Keratinocyte (primary cell): ENCODE measurements at regions not wholly inside any gene's neighbourhood (a gene's known extent, or its start where the extent isn't known, plus 50 kb on each side); places are given as distances from the start of the nearest gene placed in this dataset.

ENCODE experiments used
- DNase-seq: peaks from one replicate; pipeline ENCODE4 v3.0.0-alpha.2; 2011; ENCODE audit warnings: low read depth, missing footprints, low spot score
- FAIRE-seq: peaks from 2 replicates; lab custom pipeline; 2011; peaks lifted over from hg19 to GRCh38; lab: Jason Lieb, UNC
- H2AFZ ChIP-seq: 2 replicates; pipeline ENCODE4 v1.6.0; 2012; ENCODE audit warnings: low read length, control low read depth, inconsistent platforms; ENCODE audit not compliant: control insufficient read depth
- H3K27ac ChIP-seq: 2 replicates; pipeline ENCODE4 v1.5.1; 2011; ENCODE audit warnings: low read length; ENCODE audit not compliant: control insufficient read depth, insufficient read depth
- H3K27me3 ChIP-seq: 3 replicates; pipeline ENCODE4 v1.6.0; 2011; ENCODE audit warnings: low read length; ENCODE audit not compliant: control insufficient read depth, insufficient read depth; ENCODE audit errors: extremely low read depth
- H3K36me3 ChIP-seq, 2 experiments: 2 replicates in 1 of 2; 3 replicates in 1 of 2; pipeline ENCODE4 v1.5.1; 2011; ENCODE audit warnings: low read length in 2 of 2, mild to moderate bottlenecking in 1 of 2; ENCODE audit not compliant: control insufficient read depth in 2 of 2, insufficient read depth in 2 of 2; ENCODE audit errors: extremely low read depth in 1 of 2
- H3K4me1 ChIP-seq: 3 replicates; pipeline ENCODE4 v1.5.1; 2011; ENCODE audit warnings: low read length; ENCODE audit not compliant: control insufficient read depth, insufficient read depth; ENCODE audit errors: extremely low read depth
- H3K4me2 ChIP-seq: 3 replicates; pipeline ENCODE4 v1.6.0; 2011; ENCODE audit warnings: low read depth, low read length; ENCODE audit not compliant: control insufficient read depth, insufficient read depth; ENCODE audit errors: extremely low read depth
- H3K4me3 ChIP-seq, 3 experiments: fragments of 200-600 bp in 1 of 3; sonication (generic) in 1 of 3; 2 replicates in 2 of 3; 3 replicates in 1 of 3; pipeline ENCODE4 v1.5.1; 2011 to 2016; ENCODE audit warnings: low read length in 3 of 3, mild to moderate bottlenecking in 3 of 3, control low read depth in 2 of 3, inconsistent platforms in 1 of 3, low read depth in 1 of 3, mixed read lengths in 1 of 3, mixed run types in 1 of 3, moderate library complexity in 1 of 3; ENCODE audit not compliant: control insufficient read depth in 2 of 3, insufficient read depth in 2 of 3; ENCODE audit errors: extremely low read depth in 1 of 3
- H3K79me2 ChIP-seq: 2 replicates; pipeline ENCODE4 v1.6.0; 2012; ENCODE audit warnings: low read length; ENCODE audit not compliant: control insufficient read depth, insufficient read depth
- H3K9ac ChIP-seq: 3 replicates; pipeline ENCODE4 v1.6.0; 2011; ENCODE audit warnings: low read length; ENCODE audit not compliant: control insufficient read depth, insufficient read depth; ENCODE audit errors: extremely low read depth
- H3K9me1 ChIP-seq: 3 replicates; pipeline ENCODE4 v1.6.0; 2011; ENCODE audit warnings: low read length; ENCODE audit not compliant: control insufficient read depth, insufficient read depth; ENCODE audit errors: extremely low read depth
- H3K9me3 ChIP-seq: 2 replicates; pipeline ENCODE4 v1.5.1; 2012; ENCODE audit warnings: low read depth, low read length; ENCODE audit not compliant: control insufficient read depth
- H4K20me1 ChIP-seq: 3 replicates; pipeline ENCODE4 v1.6.0; 2011; ENCODE audit warnings: low read length; ENCODE audit not compliant: control insufficient read depth, insufficient read depth; ENCODE audit errors: extremely low read depth
- CTCF ChIP-seq, 3 experiments: IDR thresholded peaks in 1 of 3; conservative IDR thresholded peaks in 1 of 3; optimal IDR thresholded peaks in 1 of 3; 2 replicates in 2 of 3; 3 replicates in 1 of 3; pipeline versions ENCODE3 to v1.5.1; 2011; ENCODE audit warnings: low read length in 3 of 3, mild to moderate bottlenecking in 3 of 3, moderate library complexity in 2 of 3, control low read depth in 1 of 3, inconsistent platforms in 1 of 3; ENCODE audit not compliant: insufficient read depth in 2 of 3; ENCODE audit errors: extremely low read depth in 1 of 3
- EZH2 ChIP-seq: IDR thresholded peaks from one replicate; pipeline ENCODE4 v1.6.1; 2012; ENCODE audit warnings: inconsistent platforms, mild to moderate bottlenecking, low read length, moderate library complexity
- dilution Hi-C: fragments of 300-500 bp; cut with MboI; formaldehyde crosslinking; loops from one replicate; pipeline ENCODE4 v1.7.0; 2020; ENCODE audit warnings: low sequenced_read_pairs; ENCODE audit not compliant: extremely low pct_ligation_motif_present

- TF ChIP-seq EZH2 (no peak), CTCF (optimal IDR thresholded peaks at IDR 0.05 in 1 of 3, IDR thresholded peaks at IDR 0.05 in 1 of 3, conservative IDR thresholded peaks at IDR 0.05 in 1 of 3; ENCODE audit: extremely low read depth in 1 of 3, insufficient read depth in 2 of 3, low read length in 3 of 3) (no peak)
- Histone ChIP-seq H2AFZ (no peak overlapping the region), H3K27me3 (no peaks in the 10 kb centered on the region), H3K4me2 (no peak overlapping the region), H3K4me1 (no peaks in the 10 kb centered on the region), H3K36me3 (no peaks in the 10 kb centered on the region), H4K20me1 (no peaks in the 10 kb centered on the region), H3K9ac (no peak overlapping the region), H3K79me2 (no peaks in the 10 kb centered on the region), H3K27ac (no peak overlapping the region), H3K4me3 (no peak overlapping the region), H3K9me1 (no peaks in the 10 kb centered on the region), H3K9me3 (no peaks in the 10 kb centered on the region)
- DNase-seq (no peak), FAIRE-seq (no peak)
- dilution Hi-C loops: no loop called here
Measured at GRCh38 chr11:33515347-33515746, 185.3 kb downstream of the C11orf91 start.

- Histone ChIP-seq H3K27ac (no peak overlapping the region), H3K4me3 (no peak overlapping the region), H3K27me3 (no peaks in the 10 kb centered on the region), H3K9me3 (no peaks in the 10 kb centered on the region), H3K36me3 (no peaks in the 10 kb centered on the region), H3K4me2 (no peak overlapping the region), H2AFZ (no peak overlapping the region), H4K20me1 (no peaks in the 10 kb centered on the region), H3K9me1 (no peaks in the 10 kb centered on the region), H3K4me1 (no peaks in the 10 kb centered on the region), H3K79me2 (no peaks in the 10 kb centered on the region), H3K9ac (no peak overlapping the region)
- TF ChIP-seq EZH2 (no peak), CTCF (optimal IDR thresholded peaks at IDR 0.05 in 1 of 3, IDR thresholded peaks at IDR 0.05 in 1 of 3, conservative IDR thresholded peaks at IDR 0.05 in 1 of 3; ENCODE audit: extremely low read depth in 1 of 3, insufficient read depth in 2 of 3, low read length in 3 of 3) (no peak)
- dilution Hi-C loops: no loop called here
- FAIRE-seq (no peak), DNase-seq (no peak)
Measured at GRCh38 chr11:33514079-33514925, 186.3 kb downstream of the C11orf91 start.
